Activated CD4-positive, alpha-beta T cell treated with anti-CD3 and anti-CD28 coated beads for 36 hours (primary cell): ENCODE measurements at regions not wholly inside any gene's neighbourhood (a gene's known extent, or its start where the extent isn't known, plus 50 kb on each side); places are given as distances from the start of the nearest gene placed in this dataset.
"Not testable (repeated sequence)": the region's sequence is repeated elsewhere in the genome, so short reads cannot be mapped to it uniquely, and the experiment has no call there.

Source experiments
- ATAC-seq: fragments of 200-7000 bp; cut with Tn5 transposase; one replicate; pipeline ENCODE4 v1.10.0; 2021; ENCODE audit warnings: mild to moderate bottlenecking, moderate library complexity
- CTCF ChIA-PET: fragments of 350-600 bp; sonication (Branson Sonifier 250); formaldehyde crosslinking; loops from one replicate; lab custom pipeline; 2021; ENCODE audit warnings: antibody characterized with exemption; lab: Charles Lee
- POLR2A ChIA-PET: fragments of 350-600 bp; sonication (Branson Sonifier 250); formaldehyde crosslinking; loops from one replicate; lab custom pipeline; 2021; ENCODE audit warnings: antibody characterized with exemption, inconsistent platforms; lab: Charles Lee
- DNase-seq: peaks from one replicate; pipeline ENCODE4 v3.0.0-alpha.2; 2020
- H3K27ac Mint-ChIP-seq: one replicate; pipeline ENCODE4 v1.8.0; 2021; ENCODE audit warnings: mixed read lengths
- H3K27me3 Mint-ChIP-seq: one replicate; pipeline ENCODE4 v1.8.0; 2021; ENCODE audit warnings: mixed read lengths
- H3K36me3 Mint-ChIP-seq: one replicate; pipeline ENCODE4 v1.8.0; 2021; ENCODE audit warnings: low read depth, mixed read lengths
- H3K4me1 Mint-ChIP-seq: one replicate; pipeline ENCODE4 v1.8.0; 2021; ENCODE audit warnings: mixed read lengths
- H3K4me3 Mint-ChIP-seq: one replicate; pipeline ENCODE4 v1.8.0; 2021; ENCODE audit warnings: mild to moderate bottlenecking, moderate library complexity, mixed read lengths
- H3K9me3 Mint-ChIP-seq: one replicate; pipeline ENCODE4 v1.8.0; 2021; ENCODE audit warnings: low read depth, mixed read lengths
- intact Hi-C, 2 experiments: fragments of 100-400 bp; cut with DNase I in 1 of 2; cut with micrococcal nuclease in 1 of 2; formaldehyde crosslinking; loops; one replicate each; pipeline versions ENCODE4 v1.14.2 to v1.15.1; 2022 to 2024; cut with DNase I, micrococcal nuclease

DNA sequence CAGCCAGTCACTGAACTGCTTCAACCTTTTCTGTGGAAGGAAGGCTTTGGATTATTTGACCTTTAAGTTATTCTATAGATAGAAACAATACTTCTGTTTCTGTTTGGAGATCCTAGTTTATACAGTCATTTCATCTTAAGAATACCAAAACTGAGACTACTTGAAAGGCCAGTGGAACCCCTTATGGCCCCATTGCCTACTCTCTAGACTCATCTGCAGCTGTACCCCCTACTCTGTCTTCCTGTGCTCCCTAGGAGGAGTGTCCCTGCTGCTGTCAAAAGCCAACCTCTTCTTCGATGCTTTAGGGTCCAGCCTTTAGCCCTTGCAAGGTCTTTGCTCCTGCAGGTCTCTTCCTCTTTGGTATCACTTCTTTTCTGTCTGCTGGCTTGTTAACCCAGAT, 169.6 kb downstream of the EDEM1 start:
- Mint-ChIP-seq H3K4me3 (no peak overlapping the region), H3K27me3 (peaks cover 11% of the 10 kb centered on the region), H3K9me3 (peaks cover 15% of the 10 kb centered on the region), H3K36me3 (no peaks in the 10 kb centered on the region), H3K4me1 (peaks cover 3% of the 10 kb centered on the region), H3K27ac (no peak overlapping the region)
- ChIA-PET CTCF (interaction anchor here (1.1 kb wide), 1 partner anchor 8 kb away, joined by 4 read pairs; no protein-coding TSS in a partner anchor), POLR2A (no interaction called here)
- ATAC-seq (peak; percentile 64), DNase-seq (no peak)
- intact Hi-C loops = no loop called here

DNA sequence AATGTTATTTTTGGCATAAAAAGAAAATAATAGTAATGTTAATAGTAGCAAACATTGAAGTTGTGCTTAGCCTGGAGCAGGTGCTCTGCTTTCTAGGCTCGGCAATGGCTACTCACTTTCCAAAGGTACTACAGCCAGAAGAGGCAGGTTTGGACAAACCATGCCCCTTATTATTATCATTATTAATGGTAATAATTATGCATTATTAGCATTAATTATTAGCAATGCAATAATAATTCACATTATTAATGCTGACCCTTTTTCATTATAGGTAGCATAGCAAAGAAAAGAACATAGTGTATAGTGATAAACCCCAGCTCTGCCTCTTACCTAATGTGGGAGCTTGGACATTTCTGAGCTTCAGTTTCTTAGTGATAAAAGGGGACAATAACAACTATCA, 171.4 kb downstream of the EDEM1 start:
- H3K4me3 Mint-ChIP-seq = no peak overlapping the region
- peaks cover 3% of the 10 kb centered on the region for H3K4me1 Mint-ChIP-seq
- H3K36me3 Mint-ChIP-seq = no peaks in the 10 kb centered on the region
- POLR2A ChIA-PET = no interaction called here
- ATAC-seq = no peak
- peaks cover 6% of the 10 kb centered on the region for H3K27me3 Mint-ChIP-seq
- CTCF ChIA-PET = no interaction called here
- no peak for DNase-seq
- intact Hi-C loops = no loop called here
- no peak overlapping the region for H3K27ac Mint-ChIP-seq
- H3K9me3 Mint-ChIP-seq = peaks cover 15% of the 10 kb centered on the region

DNA sequence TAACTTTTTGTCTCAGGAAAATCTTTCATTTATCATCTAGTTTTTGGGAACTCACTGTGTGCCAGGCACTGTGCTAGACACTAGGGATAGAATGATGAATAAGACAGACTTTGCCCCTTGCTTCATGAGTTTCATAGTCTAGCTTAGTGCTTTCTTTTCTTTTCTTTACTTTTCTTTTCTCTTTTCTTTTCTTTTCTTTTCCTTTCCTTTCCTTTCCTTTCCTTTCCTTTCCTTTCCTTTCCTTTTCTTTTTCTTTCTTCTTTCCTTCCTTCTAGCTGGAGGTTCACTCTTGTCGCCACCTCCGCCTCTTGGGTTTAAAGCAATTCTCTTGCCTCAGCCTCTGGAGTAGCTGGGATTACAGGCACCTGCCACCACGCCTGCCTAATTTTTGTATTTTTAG, 172.9 kb downstream of the EDEM1 start:
- POLR2A ChIA-PET = no interaction called here
- CTCF ChIA-PET = no interaction called here
- Mint-ChIP-seq H3K9me3 (peaks cover 15% of the 10 kb centered on the region), H3K36me3 (no peaks in the 10 kb centered on the region), H3K4me1 (peaks cover 3% of the 10 kb centered on the region), H3K4me3 (no peak overlapping the region), H3K27me3 (peaks cover 6% of the 10 kb centered on the region), H3K27ac (no peak overlapping the region)
- no peak for ATAC-seq
- intact Hi-C loops = no loop called here
- DNase-seq = no peak

DNA sequence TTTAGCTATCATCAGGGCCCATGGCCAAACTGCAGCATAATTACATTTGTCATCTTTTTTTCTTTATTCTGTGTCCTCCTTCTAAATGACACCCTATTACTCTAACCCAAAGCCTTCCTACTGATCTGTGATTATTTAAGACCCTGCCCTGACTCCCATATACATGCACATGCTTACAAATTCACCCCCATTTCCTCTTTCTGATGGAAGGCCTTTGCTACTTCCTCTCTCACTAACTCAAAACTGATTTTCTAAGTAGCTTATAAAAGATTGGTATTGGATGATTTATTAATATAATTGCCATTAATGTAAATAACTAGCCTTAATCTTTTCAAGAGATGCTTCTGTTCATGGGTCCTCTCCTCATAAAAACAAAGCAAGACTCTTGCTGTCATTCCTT, 179.2 kb downstream of the EDEM1 start:
- CTCF ChIA-PET = no interaction called here
- no peaks in the 10 kb centered on the region for H3K27me3 Mint-ChIP-seq
- DNase-seq = no peak
- no peak overlapping the region for H3K27ac Mint-ChIP-seq
- POLR2A ChIA-PET = no interaction called here
- intact Hi-C loops = no loop called here
- no peaks in the 10 kb centered on the region for H3K4me1 Mint-ChIP-seq
- no peak overlapping the region for H3K4me3 Mint-ChIP-seq
- no peaks in the 10 kb centered on the region for H3K9me3 Mint-ChIP-seq
- no peak for ATAC-seq
- no peaks in the 10 kb centered on the region for H3K36me3 Mint-ChIP-seq

DNA sequence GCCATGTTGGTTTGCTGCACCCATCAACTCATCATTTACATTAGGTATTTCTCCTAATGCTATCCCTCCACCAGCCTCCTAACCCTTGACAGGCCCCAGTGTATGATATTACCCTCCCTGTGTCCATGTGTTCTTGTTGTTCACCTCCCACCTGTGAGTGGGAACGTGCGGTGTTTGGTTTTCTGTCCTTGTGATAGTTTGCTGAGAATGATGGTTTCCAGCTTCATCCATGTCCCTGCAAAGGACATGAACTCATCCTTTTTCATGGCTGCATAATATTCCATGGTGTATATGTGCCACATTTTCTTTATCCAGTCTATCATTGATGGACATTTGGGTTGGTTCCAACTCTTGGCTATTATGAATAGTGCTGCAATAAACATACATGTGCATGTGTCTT, 184.0 kb downstream of the EDEM1 start:
- H3K9me3 Mint-ChIP-seq, DNase-seq, ATAC-seq, POLR2A ChIA-PET, H3K4me1 Mint-ChIP-seq, H3K27ac Mint-ChIP-seq, H3K4me3 Mint-ChIP-seq, intact Hi-C loops, H3K27me3 Mint-ChIP-seq, H3K36me3 Mint-ChIP-seq: not testable (repeated sequence)
- CTCF ChIA-PET = interaction anchor here (0.6 kb wide), 1 partner anchor 22 kb away, joined by 4 read pairs; no protein-coding TSS in a partner anchor

DNA sequence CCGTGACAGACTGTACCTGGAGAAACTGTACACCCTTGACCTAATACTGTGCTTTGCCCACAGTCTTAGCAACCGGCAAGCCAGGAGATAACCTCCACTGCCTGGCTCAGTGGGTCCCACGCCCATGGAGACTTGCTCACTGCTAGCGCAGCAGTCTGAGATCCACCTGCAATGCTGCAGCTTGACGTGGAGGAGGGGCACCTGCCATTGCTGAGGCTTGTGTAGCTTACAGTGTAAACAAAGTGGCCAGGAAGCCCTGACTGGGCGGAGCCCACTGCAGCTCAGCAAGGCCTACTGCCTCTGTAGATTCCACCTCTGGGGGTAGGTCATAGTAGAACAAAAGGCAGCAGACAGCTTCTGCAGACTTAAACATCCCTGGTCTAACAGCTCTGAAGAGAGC, 189.3 kb downstream of the EDEM1 start:
- H3K4me3 Mint-ChIP-seq = no peak overlapping the region
- CTCF ChIA-PET = interaction anchor here (1.2 kb wide), 1 partner anchor 16 kb away, joined by 3 read pairs; no protein-coding TSS in a partner anchor
- no peaks in the 10 kb centered on the region for H3K4me1 Mint-ChIP-seq
- POLR2A ChIA-PET = no interaction called here
- intact Hi-C loops = no loop called here
- H3K36me3 Mint-ChIP-seq = no peaks in the 10 kb centered on the region
- no peak overlapping the region for H3K27ac Mint-ChIP-seq
- DNase-seq (no peak), ATAC-seq (no peak)
- H3K27me3 Mint-ChIP-seq = peaks cover 9% of the 10 kb centered on the region
- H3K9me3 Mint-ChIP-seq = peaks cover 10% of the 10 kb centered on the region

DNA sequence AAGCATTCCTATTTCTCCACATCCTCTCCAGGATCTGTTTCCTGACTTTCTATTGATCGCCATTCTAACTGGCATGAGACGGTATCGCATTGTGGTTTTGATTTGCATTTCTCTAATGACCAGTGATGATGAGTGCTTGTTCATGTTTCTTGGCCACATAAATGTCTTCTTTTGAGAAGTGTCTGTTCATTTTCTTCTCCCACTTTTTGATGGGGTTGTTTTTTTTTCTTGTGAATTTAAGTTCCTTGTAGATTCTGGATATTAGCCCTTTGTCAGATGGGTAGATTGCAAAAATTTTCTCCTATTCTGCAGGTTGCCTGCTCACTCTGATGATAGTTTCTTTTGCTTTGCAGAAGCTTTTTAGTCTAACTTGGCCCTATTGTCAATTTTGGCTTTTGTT, 191.8 kb downstream of the EDEM1 start:
- CTCF ChIA-PET, ATAC-seq, DNase-seq, intact Hi-C loops, POLR2A ChIA-PET, H3K4me3 Mint-ChIP-seq, H3K27ac Mint-ChIP-seq, H3K36me3 Mint-ChIP-seq, H3K9me3 Mint-ChIP-seq, H3K4me1 Mint-ChIP-seq: not testable (repeated sequence)
- peaks cover 10% of the 10 kb centered on the region for H3K27me3 Mint-ChIP-seq

DNA sequence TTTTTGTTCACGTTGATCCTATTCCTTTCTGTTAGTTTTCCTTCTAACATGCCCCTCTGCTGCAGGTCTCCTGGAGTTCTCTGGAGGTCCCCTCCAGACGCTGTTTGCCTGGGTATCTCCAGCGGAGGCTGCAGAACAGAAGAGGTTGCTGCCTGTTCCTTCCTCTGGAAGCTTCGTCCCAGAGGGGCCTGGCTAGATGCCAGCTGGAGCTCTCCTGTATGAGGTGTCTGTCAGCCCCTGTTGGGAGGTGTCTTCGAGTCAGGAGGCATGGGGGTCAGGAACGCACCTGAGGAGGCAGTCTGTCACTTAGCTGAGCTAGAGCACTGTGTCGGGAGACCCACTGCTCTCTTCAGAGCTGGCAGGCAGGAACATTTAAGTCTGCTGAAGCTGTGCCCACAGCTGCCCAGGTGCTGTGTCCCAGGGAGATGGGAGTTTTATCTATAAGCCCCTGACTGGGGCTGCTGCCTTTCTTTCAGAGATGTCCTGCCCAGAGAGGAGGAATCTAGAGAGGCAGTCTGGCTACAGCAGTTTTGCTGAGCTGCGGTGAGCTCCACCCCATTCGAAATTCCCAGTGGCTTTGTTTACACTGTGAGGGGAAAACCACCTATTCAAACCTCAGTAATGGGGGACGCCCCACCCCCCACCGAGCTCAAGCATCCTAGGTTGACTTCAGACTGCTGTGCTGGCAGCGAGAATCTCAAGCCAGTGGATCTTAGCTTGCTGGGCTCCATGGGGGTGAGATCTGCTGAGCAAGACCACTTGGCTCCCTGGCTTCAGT, 196.2 kb downstream of the EDEM1 start:
- CTCF ChIA-PET = interaction anchor here (0.5 kb wide), 1 partner anchor 1817 kb away, joined by 3 read pairs; no protein-coding TSS in a partner anchor
- not testable (repeated sequence) for H3K27ac Mint-ChIP-seq, H3K4me3 Mint-ChIP-seq

DNA sequence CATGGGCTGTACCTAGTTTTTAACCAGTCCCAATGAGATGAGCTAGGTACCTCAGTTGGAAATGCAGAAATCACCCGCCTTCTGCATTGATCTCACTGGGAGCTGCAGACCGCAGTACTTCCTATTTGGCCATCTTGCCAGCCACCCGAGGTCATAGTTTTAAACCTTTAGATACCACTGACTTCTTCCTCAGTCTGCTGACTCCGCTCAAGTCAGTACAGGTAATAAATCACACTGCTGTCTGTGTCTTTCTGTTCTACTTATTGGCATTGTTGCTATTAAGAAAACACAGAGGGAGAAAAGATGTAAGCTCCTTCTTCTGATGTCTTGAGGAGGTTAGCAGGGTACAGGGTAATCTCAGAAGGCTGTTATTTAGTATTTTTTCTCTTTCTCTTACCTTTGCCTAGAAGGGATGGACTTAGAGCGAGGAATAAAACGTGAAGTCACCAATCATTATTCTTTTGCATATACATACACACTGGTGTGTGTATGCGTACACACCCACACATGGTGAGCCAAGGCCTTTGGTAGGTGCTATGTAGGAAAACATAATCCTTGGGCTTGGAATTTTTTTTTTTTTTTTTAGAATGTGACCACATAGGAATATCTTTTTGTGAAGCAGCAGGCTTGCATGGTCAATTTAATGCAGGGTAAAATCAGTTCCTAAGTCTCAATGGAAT, 197.2 kb downstream of the EDEM1 start:
- POLR2A ChIA-PET = no interaction called here
- CTCF ChIA-PET = no interaction called here

More for the DNA sequence above, 196.2 kb downstream of the EDEM1 start:
- DNase-seq, intact Hi-C loops, POLR2A ChIA-PET, H3K9me3 Mint-ChIP-seq, H3K4me1 Mint-ChIP-seq, H3K36me3 Mint-ChIP-seq, H3K27me3 Mint-ChIP-seq, ATAC-seq: not testable (repeated sequence)

DNA sequence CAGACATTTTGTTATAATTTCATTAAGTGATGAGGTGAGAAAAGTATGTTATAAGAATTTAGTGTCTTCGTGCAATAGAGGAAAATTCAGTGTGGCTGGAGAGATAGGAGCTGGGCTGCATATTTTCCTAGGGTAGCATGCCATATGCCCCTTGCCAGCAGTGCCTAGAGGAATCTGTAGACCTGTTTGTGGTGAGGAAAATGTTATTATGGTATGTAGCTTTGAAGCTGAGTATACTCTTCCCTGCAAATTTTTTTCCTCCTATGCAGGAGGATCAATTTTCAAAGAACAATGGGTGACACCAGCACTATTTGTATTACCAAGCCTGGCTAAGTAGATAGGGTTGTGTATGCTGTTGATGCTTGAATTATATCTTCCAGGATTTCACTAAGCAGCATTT, 200.6 kb downstream of the EDEM1 start:
- ATAC-seq (no peak), DNase-seq (no peak)
- no peaks in the 10 kb centered on the region for H3K9me3 Mint-ChIP-seq
- H3K4me1 Mint-ChIP-seq = no peaks in the 10 kb centered on the region
- H3K36me3 Mint-ChIP-seq = no peaks in the 10 kb centered on the region
- ChIA-PET POLR2A (no interaction called here), CTCF (no interaction called here)
- intact Hi-C loops = no loop called here
- no peak overlapping the region for H3K4me3 Mint-ChIP-seq
- H3K27ac Mint-ChIP-seq = no peak overlapping the region
- H3K27me3 Mint-ChIP-seq = peaks cover 13% of the 10 kb centered on the region

More for the DNA sequence above, 197.2 kb downstream of the EDEM1 start:
- Mint-ChIP-seq H3K4me3 (no peak overlapping the region), H3K4me1 (no peaks in the 10 kb centered on the region), H3K9me3 (no peaks in the 10 kb centered on the region), H3K27me3 (peaks cover 5% of the 10 kb centered on the region), H3K36me3 (no peaks in the 10 kb centered on the region), H3K27ac (no peak overlapping the region)
- ATAC-seq (no peak), DNase-seq (no peak)
- intact Hi-C loops = no loop called here

DNA sequence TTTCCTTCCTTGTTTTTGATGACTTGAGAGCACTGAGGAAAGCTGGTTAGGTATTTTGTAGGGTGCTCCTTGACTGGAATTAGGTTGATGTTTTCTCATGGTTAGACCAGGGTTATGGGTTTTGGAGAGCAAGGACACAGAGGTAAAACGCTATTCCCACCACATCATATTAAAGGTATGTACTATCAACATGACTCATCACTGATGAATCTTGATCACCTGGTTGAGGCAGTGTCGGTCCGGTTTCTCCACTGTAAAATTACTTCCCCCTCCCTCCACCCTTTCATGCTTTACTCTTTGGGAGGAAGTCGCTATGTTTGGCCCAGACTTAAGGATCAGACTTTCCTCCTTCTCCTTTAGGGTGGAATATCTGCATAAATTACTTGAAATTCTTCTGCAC, 201.6 kb downstream of the EDEM1 start:
- intact Hi-C loops = no loop called here
- ATAC-seq (no peak), DNase-seq (no peak)
- H3K4me3 Mint-ChIP-seq = no peak overlapping the region
- CTCF ChIA-PET = interaction anchor here (0.6 kb wide), 1 partner anchor 32 kb away, joined by 3 read pairs; no protein-coding TSS in a partner anchor
- no peaks in the 10 kb centered on the region for H3K36me3 Mint-ChIP-seq
- POLR2A ChIA-PET = no interaction called here
- no peak overlapping the region for H3K27ac Mint-ChIP-seq
- peaks cover 13% of the 10 kb centered on the region for H3K27me3 Mint-ChIP-seq
- no peaks in the 10 kb centered on the region for H3K9me3 Mint-ChIP-seq
- no peaks in the 10 kb centered on the region for H3K4me1 Mint-ChIP-seq

DNA sequence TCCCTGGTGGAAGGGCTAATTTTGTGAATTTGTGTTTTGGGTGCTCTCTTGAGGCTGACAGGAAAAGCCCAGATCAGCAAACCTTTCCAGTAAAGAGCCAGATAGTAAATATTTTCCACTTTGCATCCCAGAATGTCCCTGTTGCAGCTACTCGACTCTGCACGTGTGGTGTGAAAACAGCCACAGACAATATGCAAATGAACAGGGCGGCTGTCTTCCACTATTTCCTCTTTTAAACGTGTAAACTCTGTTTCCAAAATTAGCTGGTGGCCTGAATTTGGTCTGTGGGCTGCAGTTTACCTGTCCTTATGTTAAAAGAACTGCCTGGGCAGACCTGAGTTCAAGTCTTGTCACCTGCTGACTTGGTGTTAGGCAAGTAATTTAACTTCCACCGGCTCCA, 202.7 kb downstream of the EDEM1 start:
- no peak for ATAC-seq
- no peak for DNase-seq
- CTCF ChIA-PET = interaction anchor here (1.8 kb wide), 1 partner anchor 36 kb away, joined by 4 read pairs; no protein-coding TSS in a partner anchor
- POLR2A ChIA-PET = no interaction called here
- Mint-ChIP-seq H3K4me3 (no peak overlapping the region), H3K9me3 (no peaks in the 10 kb centered on the region), H3K27me3 (peaks cover 13% of the 10 kb centered on the region), H3K36me3 (no peaks in the 10 kb centered on the region), H3K27ac (no peak overlapping the region), H3K4me1 (no peaks in the 10 kb centered on the region)
- intact Hi-C loops = no loop called here
